GM23248 (cell line): ENCODE measurements at regions not wholly inside any gene's neighbourhood (a gene's known extent, or its start where the extent isn't known, plus 50 kb on each side); places are given as distances from the start of the nearest gene placed in this dataset.
A peak's percentile ranks its signal among the peaks of the same experiment; 100 is the strongest.

Source experiments
- DNase-seq: peaks from one replicate; pipeline ENCODE4 v3.0.0-alpha.2; 2015
- H2AFZ ChIP-seq: fragments of 200-600 bp; sonication (generic); 2 replicates; pipeline ENCODE4 v1.6.1; 2016; ENCODE audit warnings: antibody characterized with exemption
- H3F3A ChIP-seq: fragments of 200-600 bp; sonication (generic); 2 replicates; pipeline ENCODE4 v1.6.1; 2016; ENCODE audit warnings: mild to moderate bottlenecking, antibody characterized with exemption, mixed run types; ENCODE audit not compliant: insufficient read depth
- H3K27ac ChIP-seq: fragments of 200-600 bp; sonication (generic); 2 replicates; pipeline ENCODE4 v1.5.1; 2016; ENCODE audit warnings: mild to moderate bottlenecking
- H3K27me3 ChIP-seq: fragments of 200-600 bp; sonication (generic); replicated peaks from 2 replicates; pipeline ENCODE4 v1.6.1; 2016; ENCODE audit warnings: mild to moderate bottlenecking; ENCODE audit not compliant: insufficient read depth
- H3K36me3 ChIP-seq: fragments of 200-600 bp; sonication (generic); 2 replicates; pipeline ENCODE4 v1.6.1; 2016; ENCODE audit warnings: low read depth, mild to moderate bottlenecking
- H3K4me1 ChIP-seq: fragments of 200-600 bp; sonication (generic); 2 replicates; pipeline ENCODE4 v1.6.1; 2016; ENCODE audit warnings: mild to moderate bottlenecking; ENCODE audit not compliant: insufficient read depth
- H3K4me2 ChIP-seq: fragments of 200-600 bp; sonication (generic); one replicate; pipeline ENCODE4 v1.6.1; 2016; ENCODE audit warnings: mild to moderate bottlenecking; ENCODE audit not compliant: unreplicated experiment
- H3K4me3 ChIP-seq: fragments of 200-600 bp; sonication (generic); 2 replicates; pipeline ENCODE4 v1.5.1; 2016; ENCODE audit warnings: mild to moderate bottlenecking
- H3K79me2 ChIP-seq: fragments of 200-600 bp; sonication (generic); 2 replicates; pipeline ENCODE4 v1.6.1; 2016; ENCODE audit warnings: mild to moderate bottlenecking; ENCODE audit not compliant: insufficient read depth
- H3K9ac ChIP-seq: fragments of 200-600 bp; sonication (generic); 2 replicates; pipeline ENCODE4 v1.6.1; 2016; ENCODE audit warnings: mild to moderate bottlenecking
- H3K9me2 ChIP-seq: fragments of 200-600 bp; sonication (generic); 2 replicates; pipeline ENCODE4 v1.6.1; 2016; ENCODE audit warnings: mixed run types, mild to moderate bottlenecking, moderate library complexity; ENCODE audit not compliant: insufficient read depth
- H3K9me3 ChIP-seq: fragments of 200-600 bp; sonication (generic); one replicate; pipeline ENCODE4 v1.6.1; 2017; ENCODE audit warnings: low read depth
- H4K20me1 ChIP-seq: fragments of 200-600 bp; sonication (generic); 2 replicates; pipeline ENCODE4 v1.6.0; 2016; ENCODE audit not compliant: insufficient read depth
- EZH2 ChIP-seq: fragments of 200-600 bp; sonication (generic); IDR thresholded peaks from 2 replicates; pipeline ENCODE4 v1.6.1; 2018; ENCODE audit warnings: antibody characterized with exemption, mild to moderate bottlenecking; ENCODE audit not compliant: insufficient read depth, poor library complexity, severe bottlenecking
- EZH2phosphoT487 ChIP-seq: fragments of 200-600 bp; sonication (generic); IDR thresholded peaks from 2 replicates; pipeline ENCODE4 v1.6.1; 2018; ENCODE audit warnings: antibody characterized with exemption, moderate library complexity, mild to moderate bottlenecking, low read depth; ENCODE audit not compliant: insufficient read depth
- WGBS, 2 experiments: methylation state at CpG; one replicate each; pipeline ENCODE4 v1.1.6; 2015 to 2017; ENCODE audit warnings: low lambda C conversion rate in 2 of 2, low coverage in 1 of 2; ENCODE audit errors: missing lambda C conversion rate in 2 of 2; 5-methylcytosine and 5-hydroxymethylcytosine counted together
- in situ Hi-C: fragments of 300-500 bp; cut with MboI; formaldehyde crosslinking; loops from 2 replicates; pipeline ENCODE4 v1.15.0; 2020

- TF ChIP-seq EZH2phosphoT487, result no peak
- no peak for TF ChIP-seq EZH2
- no peaks in the 10 kb centered on the region; the same call in 1 of the 2 replicates for H3K27me3 ChIP-seq
- no peaks in the 10 kb centered on the region for H3K9me2 ChIP-seq
- H3K9ac ChIP-seq, result no peak overlapping the region; the same call in 1 of the 2 replicates
- DNase-seq, result peak; percentile 89
- 53 to 54% methylated on average over 20 of the region's 20 CpGs for WGBS, 2 experiments
- H3K4me3 ChIP-seq, result no peak overlapping the region
- no peak overlapping the region for H2AFZ ChIP-seq
- no peaks in the 10 kb centered on the region for H3K4me1 ChIP-seq
- H3K36me3 ChIP-seq, result no peaks in the 10 kb centered on the region
- no peaks in the 10 kb centered on the region for H3K9me3 ChIP-seq
- no peak overlapping the region for H3K4me2 ChIP-seq
- H3K27ac ChIP-seq, result no peak overlapping the region
- in situ Hi-C loops, result no loop called here
- H3K79me2 ChIP-seq, result no peaks in the 10 kb centered on the region
- no peaks in the 10 kb centered on the region for H3F3A ChIP-seq
- no peaks in the 10 kb centered on the region for H4K20me1 ChIP-seq
Observed at GRCh38 chr10:2949948-2950354, 117.4 kb upstream of the PFKP start.

- Histone ChIP-seq H3K36me3 (no peaks in the 10 kb centered on the region), H2AFZ (no peak overlapping the region), H3K27ac (no peak overlapping the region), H3K79me2 (no peaks in the 10 kb centered on the region), H3K27me3 (no peaks in the 10 kb centered on the region; the same call in 1 of the 2 replicates), H3K9ac (no peak overlapping the region), H3K4me2 (no peak overlapping the region), H4K20me1 (no peaks in the 10 kb centered on the region), H3K4me1 (no peaks in the 10 kb centered on the region), H3K9me3 (no peaks in the 10 kb centered on the region), H3K9me2 (no peaks in the 10 kb centered on the region), H3F3A (no peaks in the 10 kb centered on the region), H3K4me3 (no peak overlapping the region)
- in situ Hi-C loops, result no loop called here
- no peak for TF ChIP-seq EZH2phosphoT487
- TF ChIP-seq EZH2, result no peak
- 57% methylated on average over 12 of the region's 12 CpGs for WGBS, 2 experiments
- DNase-seq, result no peak
Observed at GRCh38 chr10:2949221-2949947, 118.0 kb upstream of the PFKP start.

GRCh38 chr10:2948127-2948854 lies 119.1 kb upstream of the PFKP start:
- no peaks in the 10 kb centered on the region for H3F3A ChIP-seq
- H3K27me3 ChIP-seq, result peaks cover 2% of the 10 kb centered on the region; the same call in 1 of the 2 replicates
- H3K27ac ChIP-seq, result no peak overlapping the region
- no peaks in the 10 kb centered on the region for H3K36me3 ChIP-seq
- no peaks in the 10 kb centered on the region for H3K4me1 ChIP-seq
- no peaks in the 10 kb centered on the region for H3K9me3 ChIP-seq
- H4K20me1 ChIP-seq, result no peaks in the 10 kb centered on the region
- no peaks in the 10 kb centered on the region for H3K79me2 ChIP-seq
- in situ Hi-C loops, result no loop called here
- no peak for DNase-seq
- H3K4me2 ChIP-seq, result no peak overlapping the region
- no peak overlapping the region for H2AFZ ChIP-seq
- 53 to 60% methylated on average over 1 of the region's 1 CpG for WGBS, 2 experiments
- no peak overlapping the region for H3K4me3 ChIP-seq
- H3K9me2 ChIP-seq, result no peaks in the 10 kb centered on the region
- no peak overlapping the region for H3K9ac ChIP-seq
- TF ChIP-seq EZH2phosphoT487, result no peak

- in situ Hi-C loops, result no loop called here
- Histone ChIP-seq H2AFZ (no peak overlapping the region), H4K20me1 (no peaks in the 10 kb centered on the region)
Observed at GRCh38 chr10:2944788-2945187, 122.6 kb upstream of the PFKP start.

More at GRCh38 chr10:2944788-2945187, 122.6 kb upstream of the PFKP start:
- Histone ChIP-seq H3K9ac (no peak overlapping the region), H3K9me2 (no peaks in the 10 kb centered on the region), H3K27ac (no peak overlapping the region), H3K27me3 (peaks cover 15% of the 10 kb centered on the region), H3F3A (no peaks in the 10 kb centered on the region), H3K79me2 (no peaks in the 10 kb centered on the region), H3K36me3 (no peaks in the 10 kb centered on the region), H3K9me3 (no peaks in the 10 kb centered on the region), H3K4me3 (no peak overlapping the region), H3K4me1 (no peaks in the 10 kb centered on the region), H3K4me2 (no peak overlapping the region)
- no peak for DNase-seq
- TF ChIP-seq EZH2 (no peak), EZH2phosphoT487 (no peak)
- 59 to 64% methylated on average over 5 of the region's 5 CpGs for WGBS, 2 experiments
